ENCODE measurements at regions not wholly inside any gene's neighbourhood (a gene's known extent, or its start where the extent isn't known, plus 50 kb on each side); places are given as distances from the start of the nearest gene placed in this dataset.

- no peak for TF ChIP-seq EZH2 (IDR thresholded peaks at IDR 0.05; ENCODE audit: borderline replicate concordance, insufficient read depth, low read length, poor library complexity, severe bottlenecking)
- TF ChIP-seq TAF1 (IDR thresholded peaks at IDR 0.05; ENCODE audit: low read depth), result no peak
- TF ChIP-seq CTCF (IDR thresholded peaks at IDR 0.05; ENCODE audit: poor library complexity, severe bottlenecking), result no peak
- no peak for TF ChIP-seq REST (IDR thresholded peaks at IDR 0.05; ENCODE audit: borderline replicate concordance)
- TF ChIP-seq EP300 (conservative IDR thresholded peaks at IDR 0.05; ENCODE audit: poor library complexity, severe bottlenecking), result no peak
- no peak for TF ChIP-seq SMC3 (conservative IDR thresholded peaks at IDR 0.05; ENCODE audit: poor library complexity)
- no peak for TF ChIP-seq POLR2AphosphoS5 (IDR thresholded peaks at IDR 0.05)
- no peak for TF ChIP-seq MXI1 (conservative IDR thresholded peaks at IDR 0.05; ENCODE audit: poor library complexity, severe bottlenecking)
- no peak for TF ChIP-seq RAD21 (conservative IDR thresholded peaks at IDR 0.05)
Measured at GRCh38 chr6:14770572-14770971, 475.3 kb upstream of the JARID2 start.
